Fibroblast of skin of right quadriceps (primary cell): ENCODE measurements at regions not wholly inside any gene's neighbourhood (a gene's known extent, or its start where the extent isn't known, plus 50 kb on each side); places are given as distances from the start of the nearest gene placed in this dataset.
A peak's percentile ranks its signal among the peaks of the same experiment; 100 is the strongest.

Experiments used
- DNase-seq: peaks from one replicate; pipeline ENCODE4 v3.0.0-alpha.2; 2013

GRCh38 chr12:77489331-77489970, 341.2 kb upstream of the NAV3 start:
- DNase-seq: no peak

DNA sequence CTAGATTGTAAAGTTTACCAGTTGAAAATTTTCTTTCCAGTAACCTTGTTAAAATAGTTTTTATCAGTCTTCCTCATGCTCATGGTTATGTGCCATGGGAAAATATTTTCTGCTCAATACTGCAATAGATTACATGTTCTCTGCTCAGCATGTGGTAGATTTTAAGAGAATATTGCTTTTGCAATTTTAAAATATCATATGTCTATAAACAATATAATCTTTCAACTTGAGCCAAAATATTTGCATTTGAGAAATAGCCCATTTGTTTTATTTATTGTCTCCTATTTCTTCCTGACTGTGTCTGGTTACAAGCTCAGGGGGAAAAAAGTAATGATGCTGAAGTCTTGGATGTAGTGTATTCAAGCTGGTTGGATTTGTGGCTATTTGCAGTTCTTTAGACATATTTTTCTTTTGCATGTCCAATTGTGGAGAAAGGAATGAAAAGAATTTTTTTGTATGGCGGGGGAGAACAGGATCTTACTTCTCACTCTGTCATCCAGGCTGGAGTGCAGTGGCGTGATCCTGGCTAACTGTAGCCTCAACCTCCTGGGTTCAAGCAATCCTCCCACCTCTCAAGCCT, 342.6 kb upstream of the NAV3 start:
- peak; percentile 80 for DNase-seq

DNA sequence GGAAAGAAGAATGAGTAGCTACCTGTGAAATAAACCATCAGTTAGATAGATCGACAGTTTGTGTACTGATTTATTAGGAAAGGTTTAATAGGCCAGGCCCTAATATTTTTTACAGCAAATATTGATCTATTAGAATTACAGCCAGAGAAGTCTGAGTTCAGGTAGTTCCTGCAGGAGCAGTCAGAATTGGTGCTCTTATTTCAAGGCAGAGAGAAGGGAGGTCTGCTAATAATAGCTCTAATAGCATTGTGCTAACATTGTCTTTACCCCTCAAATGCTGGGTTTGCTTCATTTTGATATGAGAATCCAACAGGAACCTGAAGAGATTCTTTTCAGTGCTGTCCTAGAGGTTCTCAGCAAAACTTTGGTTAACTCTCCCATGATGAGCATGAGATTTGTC, 343.8 kb upstream of the NAV3 start:
- no peak for DNase-seq

GRCh38 chr12:77485961-77486854, 344.5 kb upstream of the NAV3 start:
- no peak for DNase-seq

- no peak for DNase-seq
These were observed 349.0 kb upstream of the NAV3 start for GRCh38 chr12:77481687-77482086.

- DNase-seq: no peak
These were observed 352.7 kb upstream of the NAV3 start for GRCh38 chr12:77477907-77478533.

- no peak for DNase-seq
These were observed 358.9 kb upstream of the NAV3 start for GRCh38 chr12:77471801-77472200.

DNA sequence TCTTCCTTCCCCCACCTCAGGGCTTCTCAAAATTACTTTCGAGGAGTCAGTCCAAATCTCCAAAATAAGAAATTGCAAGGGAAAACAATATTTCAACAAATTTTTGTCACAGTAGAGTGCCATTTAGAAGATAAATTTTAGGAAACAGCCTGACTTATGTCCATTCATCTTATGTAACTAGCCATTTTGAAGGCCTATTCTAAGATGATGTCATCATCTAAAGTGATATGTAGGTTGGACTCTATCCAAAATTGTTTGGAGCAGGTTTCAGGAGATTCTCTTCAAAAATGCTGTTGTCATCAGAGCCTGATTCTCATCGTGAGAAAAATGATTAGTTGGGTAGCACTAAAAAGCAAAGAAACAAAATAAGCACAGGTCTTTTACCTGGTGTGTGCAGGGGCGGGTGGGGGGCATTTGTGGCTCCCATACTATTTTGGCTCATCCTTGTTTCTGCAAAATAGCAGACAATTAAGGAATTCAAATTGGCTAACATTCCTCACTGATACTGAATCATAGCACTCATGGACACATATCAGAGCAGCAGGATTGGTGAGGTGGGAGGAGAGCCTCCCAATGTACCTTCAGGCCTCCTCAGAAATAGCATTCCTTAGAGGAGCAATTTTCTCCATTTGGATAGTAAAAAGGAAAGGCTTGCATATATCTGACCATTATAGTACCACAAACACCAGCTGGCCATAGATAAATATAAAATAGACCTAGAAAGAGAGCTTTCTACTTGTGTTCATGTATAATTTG, 360.9 kb upstream of the NAV3 start:
- no peak for DNase-seq

DNA sequence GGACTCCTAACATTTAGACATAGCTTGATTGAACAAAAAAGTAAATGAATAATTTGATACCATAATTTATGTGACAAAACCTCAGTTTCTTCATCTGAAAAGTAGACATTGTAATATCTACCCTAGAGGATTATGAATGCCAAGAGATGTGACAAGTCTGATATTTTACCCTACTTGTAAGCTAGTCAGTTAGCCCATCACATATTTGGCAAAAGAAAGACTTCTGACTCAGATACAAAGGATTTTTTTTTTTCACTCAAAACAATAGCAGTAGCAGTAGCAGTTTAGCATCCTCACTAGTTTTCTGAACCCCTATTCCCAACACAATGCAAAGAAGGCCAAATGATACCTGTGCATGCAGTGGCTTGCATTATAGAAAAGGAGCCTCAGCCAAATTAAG, 377.3 kb upstream of the E2F7 start:
- DNase-seq: peak; percentile 9

- no peak for DNase-seq
These were observed 374.4 kb upstream of the E2F7 start for GRCh38 chr12:77439749-77440148.

GRCh38 chr12:77438644-77439043, 373.3 kb upstream of the E2F7 start:
- DNase-seq: no peak

DNA sequence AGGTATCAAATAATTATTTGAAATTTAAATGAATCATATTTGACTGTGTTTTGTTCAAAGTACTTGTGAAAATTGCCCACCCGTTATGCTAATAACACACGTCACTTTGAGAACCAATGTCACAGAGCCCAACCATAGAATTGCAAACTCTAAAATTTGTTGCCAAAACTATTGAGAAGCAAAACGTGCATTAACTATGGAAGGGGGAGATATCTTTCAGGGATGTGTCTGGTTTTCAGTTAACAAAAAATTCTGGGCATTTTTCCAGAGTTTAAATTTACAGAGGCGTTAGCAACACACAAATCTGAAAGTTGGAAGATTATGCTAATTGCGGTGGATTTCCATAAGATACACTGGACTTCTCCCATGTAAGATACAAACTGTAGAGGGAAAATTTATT, 371.8 kb upstream of the E2F7 start:
- DNase-seq: no peak

GRCh38 chr12:77435446-77436091, 370.2 kb upstream of the E2F7 start:
- no peak for DNase-seq

DNA sequence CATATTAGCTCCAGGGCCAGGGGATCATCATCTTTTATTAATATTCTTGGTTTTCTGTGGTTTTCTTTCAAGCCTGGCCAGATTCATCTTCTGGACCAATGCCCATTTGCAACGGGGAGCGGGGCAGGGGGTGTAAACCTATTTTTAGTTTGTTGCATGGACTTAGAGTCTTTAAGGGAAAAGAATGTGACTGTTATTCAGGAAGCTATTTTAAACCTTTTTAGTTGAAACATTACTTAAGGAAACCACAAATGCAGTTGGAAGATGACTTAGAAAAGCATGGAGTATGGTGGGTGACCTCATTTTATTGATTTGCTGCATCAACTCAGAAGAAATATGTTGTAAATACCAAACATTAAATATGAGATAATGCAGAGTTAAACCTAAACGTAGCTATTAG, 368.4 kb upstream of the E2F7 start:
- DNase-seq: peak; percentile 87

DNA sequence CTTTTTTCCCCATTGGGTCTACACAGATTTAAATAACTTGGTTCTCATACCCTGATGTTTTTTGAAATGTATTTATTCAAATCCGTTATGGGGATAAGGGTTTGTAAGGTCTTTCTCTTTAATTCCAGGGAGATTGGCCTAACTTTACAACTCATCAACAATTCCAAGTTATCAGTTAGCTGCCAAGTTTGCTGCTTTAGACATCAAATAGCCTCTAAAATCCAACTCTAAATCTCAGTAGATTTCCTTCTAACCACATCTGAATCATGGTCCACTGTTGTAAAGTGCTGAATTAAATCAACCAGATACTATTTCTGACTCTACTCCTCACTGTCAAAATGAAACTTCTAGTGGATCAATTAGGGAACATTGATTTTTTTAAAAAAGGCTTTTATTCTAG, 364.1 kb upstream of the E2F7 start:
- no peak for DNase-seq

- DNase-seq: no peak
These were observed 355.8 kb upstream of the E2F7 start for GRCh38 chr12:77421152-77421551.

- no peak for DNase-seq
These were observed 344.2 kb upstream of the E2F7 start for GRCh38 chr12:77409551-77409950.

DNA sequence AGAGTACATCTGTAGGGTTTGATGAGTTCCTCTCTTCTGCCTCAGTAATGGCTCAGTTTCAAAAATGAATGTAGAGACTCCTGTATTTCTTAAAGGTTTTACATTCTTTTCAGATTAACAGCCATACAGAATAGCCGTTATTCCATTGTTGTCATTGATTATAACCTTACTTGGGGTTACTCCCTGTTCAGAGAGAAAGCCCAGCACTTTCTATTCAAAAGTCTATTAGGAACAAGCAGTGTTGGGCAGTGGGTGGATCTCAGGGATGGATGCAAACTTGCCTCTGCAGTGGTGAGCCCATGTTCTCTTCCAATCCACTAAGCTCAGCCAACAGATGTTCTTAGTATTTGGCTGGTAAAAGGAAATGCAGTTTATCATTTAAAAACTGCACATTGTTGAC, 342.6 kb upstream of the E2F7 start:
- DNase-seq: no peak

- DNase-seq: peak; percentile 37
These were observed 341.0 kb upstream of the E2F7 start for GRCh38 chr12:77406219-77406905.

GRCh38 chr12:77402716-77403115, 337.3 kb upstream of the E2F7 start:
- DNase-seq: peak; percentile 86

DNA sequence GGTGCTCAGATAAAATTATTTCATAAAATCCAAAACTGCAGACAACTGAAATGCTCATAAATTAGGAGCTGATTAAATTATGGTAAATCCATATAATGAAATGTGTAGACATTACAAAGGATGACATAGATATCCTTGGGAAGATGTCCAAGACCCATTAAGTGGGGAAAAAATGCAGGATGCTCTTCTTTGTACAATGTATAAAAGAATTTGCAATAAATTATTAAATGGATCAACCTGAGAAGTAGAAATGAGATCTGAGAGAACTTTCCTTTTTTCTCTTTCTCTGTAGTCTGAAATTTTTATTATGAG, 336.4 kb upstream of the E2F7 start:
- DNase-seq: peak; percentile 68
